GM23248 (cell line): ENCODE measurements at regions not wholly inside any gene's neighbourhood (a gene's known extent, or its start where the extent isn't known, plus 50 kb on each side); places are given as distances from the start of the nearest gene placed in this dataset.

Source experiments
- DNase-seq: peaks from one replicate; pipeline ENCODE4 v3.0.0-alpha.2; 2015
- H2AFZ ChIP-seq: fragments of 200-600 bp; sonication (generic); 2 replicates; pipeline ENCODE4 v1.6.1; 2016; ENCODE audit warnings: antibody characterized with exemption
- H3F3A ChIP-seq: fragments of 200-600 bp; sonication (generic); 2 replicates; pipeline ENCODE4 v1.6.1; 2016; ENCODE audit warnings: mild to moderate bottlenecking, antibody characterized with exemption, mixed run types; ENCODE audit not compliant: insufficient read depth
- H3K27ac ChIP-seq: fragments of 200-600 bp; sonication (generic); 2 replicates; pipeline ENCODE4 v1.5.1; 2016; ENCODE audit warnings: mild to moderate bottlenecking
- H3K27me3 ChIP-seq: fragments of 200-600 bp; sonication (generic); replicated peaks from 2 replicates; pipeline ENCODE4 v1.6.1; 2016; ENCODE audit warnings: mild to moderate bottlenecking; ENCODE audit not compliant: insufficient read depth
- H3K36me3 ChIP-seq: fragments of 200-600 bp; sonication (generic); 2 replicates; pipeline ENCODE4 v1.6.1; 2016; ENCODE audit warnings: low read depth, mild to moderate bottlenecking
- H3K4me1 ChIP-seq: fragments of 200-600 bp; sonication (generic); 2 replicates; pipeline ENCODE4 v1.6.1; 2016; ENCODE audit warnings: mild to moderate bottlenecking; ENCODE audit not compliant: insufficient read depth
- H3K4me2 ChIP-seq: fragments of 200-600 bp; sonication (generic); one replicate; pipeline ENCODE4 v1.6.1; 2016; ENCODE audit warnings: mild to moderate bottlenecking; ENCODE audit not compliant: unreplicated experiment
- H3K4me3 ChIP-seq: fragments of 200-600 bp; sonication (generic); 2 replicates; pipeline ENCODE4 v1.5.1; 2016; ENCODE audit warnings: mild to moderate bottlenecking
- H3K79me2 ChIP-seq: fragments of 200-600 bp; sonication (generic); 2 replicates; pipeline ENCODE4 v1.6.1; 2016; ENCODE audit warnings: mild to moderate bottlenecking; ENCODE audit not compliant: insufficient read depth
- H3K9ac ChIP-seq: fragments of 200-600 bp; sonication (generic); 2 replicates; pipeline ENCODE4 v1.6.1; 2016; ENCODE audit warnings: mild to moderate bottlenecking
- H3K9me2 ChIP-seq: fragments of 200-600 bp; sonication (generic); 2 replicates; pipeline ENCODE4 v1.6.1; 2016; ENCODE audit warnings: mixed run types, mild to moderate bottlenecking, moderate library complexity; ENCODE audit not compliant: insufficient read depth
- H3K9me3 ChIP-seq: fragments of 200-600 bp; sonication (generic); one replicate; pipeline ENCODE4 v1.6.1; 2017; ENCODE audit warnings: low read depth
- H4K20me1 ChIP-seq: fragments of 200-600 bp; sonication (generic); 2 replicates; pipeline ENCODE4 v1.6.0; 2016; ENCODE audit not compliant: insufficient read depth
- EZH2 ChIP-seq: fragments of 200-600 bp; sonication (generic); IDR thresholded peaks from 2 replicates; pipeline ENCODE4 v1.6.1; 2018; ENCODE audit warnings: antibody characterized with exemption, mild to moderate bottlenecking; ENCODE audit not compliant: insufficient read depth, poor library complexity, severe bottlenecking
- EZH2phosphoT487 ChIP-seq: fragments of 200-600 bp; sonication (generic); IDR thresholded peaks from 2 replicates; pipeline ENCODE4 v1.6.1; 2018; ENCODE audit warnings: antibody characterized with exemption, moderate library complexity, mild to moderate bottlenecking, low read depth; ENCODE audit not compliant: insufficient read depth
- WGBS, 2 experiments: methylation state at CpG; one replicate each; pipeline ENCODE4 v1.1.6; 2015 to 2017; ENCODE audit warnings: low lambda C conversion rate in 2 of 2, low coverage in 1 of 2; ENCODE audit errors: missing lambda C conversion rate in 2 of 2; 5-methylcytosine and 5-hydroxymethylcytosine counted together
- in situ Hi-C: fragments of 300-500 bp; cut with MboI; formaldehyde crosslinking; loops from 2 replicates; pipeline ENCODE4 v1.15.0; 2020

DNA sequence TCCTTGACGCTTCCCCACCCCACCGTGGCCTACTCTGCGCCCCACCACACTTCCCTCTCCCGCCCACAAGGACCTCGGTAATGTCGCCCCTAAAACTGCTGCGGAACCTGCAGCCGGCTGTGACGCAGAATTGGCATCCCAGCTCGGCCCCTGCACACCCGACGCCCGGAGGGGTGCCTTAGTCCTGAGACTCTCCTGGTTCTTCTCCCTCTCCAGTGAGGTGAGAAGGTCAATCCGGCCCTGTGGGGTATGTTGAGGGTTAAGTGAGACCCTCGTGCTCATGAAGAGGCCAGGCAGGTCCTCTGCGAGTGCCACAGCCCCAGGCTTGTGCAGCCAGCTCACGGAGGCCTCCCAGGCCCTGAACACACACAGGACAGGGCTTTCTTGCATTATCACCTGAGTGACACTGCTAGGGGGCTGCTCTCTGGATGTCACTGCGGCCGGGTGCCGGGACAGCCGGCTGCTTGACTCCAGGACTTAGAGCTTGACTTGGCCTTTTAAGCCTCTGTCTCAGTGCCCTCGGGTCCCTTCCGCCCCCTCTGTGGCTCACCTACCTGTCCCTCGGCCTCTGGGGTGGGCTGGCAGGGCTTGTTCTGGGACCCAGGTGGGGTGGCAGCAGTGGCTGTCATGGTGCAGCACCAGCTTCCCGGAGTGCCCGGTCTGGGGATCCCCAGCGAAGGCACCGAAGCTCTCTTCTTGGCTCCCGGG, 106.9 kb upstream of the C14orf180 start:
- Histone ChIP-seq H3K4me1 (no peaks in the 10 kb centered on the region), H2AFZ (no peak overlapping the region), H3K9me2 (no peaks in the 10 kb centered on the region), H3K4me2 (no peak overlapping the region), H4K20me1 (no peaks in the 10 kb centered on the region), H3K9me3 (no peaks in the 10 kb centered on the region), H3K27me3 (no peaks in the 10 kb centered on the region), H3K9ac (no peak overlapping the region), H3K36me3 (no peaks in the 10 kb centered on the region), H3F3A (no peaks in the 10 kb centered on the region), H3K79me2 (no peaks in the 10 kb centered on the region), H3K27ac (no peak overlapping the region), H3K4me3 (no peak overlapping the region)
- in situ Hi-C loops, result no loop called here
- TF ChIP-seq EZH2phosphoT487, result no peak
- no peak for TF ChIP-seq EZH2
- 49 to 62% methylated on average over 22 to 29 of the region's 29 CpGs for WGBS, 2 experiments
- DNase-seq, result no peak

GRCh38 chr14:104473244-104473565, 106.4 kb upstream of the C14orf180 start:
- no peaks in the 10 kb centered on the region for H4K20me1 ChIP-seq
- 47 to 55% methylated on average over 4 of the region's 4 CpGs for WGBS, 2 experiments
- TF ChIP-seq EZH2 (no peak), EZH2phosphoT487 (no peak)
- H3K4me2 ChIP-seq, result no peak overlapping the region
- H3K27me3 ChIP-seq, result no peaks in the 10 kb centered on the region
- H3K9me2 ChIP-seq, result no peaks in the 10 kb centered on the region
- no peak overlapping the region for H3K27ac ChIP-seq
- no peaks in the 10 kb centered on the region for H3F3A ChIP-seq
- H3K4me3 ChIP-seq, result no peak overlapping the region
- DNase-seq, result no peak
- in situ Hi-C loops, result no loop called here
- H3K9me3 ChIP-seq, result no peaks in the 10 kb centered on the region
- no peaks in the 10 kb centered on the region for H3K4me1 ChIP-seq
- no peak overlapping the region for H3K9ac ChIP-seq
- H3K79me2 ChIP-seq, result no peaks in the 10 kb centered on the region
- no peaks in the 10 kb centered on the region for H3K36me3 ChIP-seq
- H2AFZ ChIP-seq, result no peak overlapping the region

- Histone ChIP-seq H3K4me3 (no peak overlapping the region), H3K9ac (no peak overlapping the region), H3K9me3 (no peaks in the 10 kb centered on the region), H3K4me2 (no peak overlapping the region), H3K9me2 (no peaks in the 10 kb centered on the region), H3K4me1 (no peaks in the 10 kb centered on the region), H3K27me3 (no peaks in the 10 kb centered on the region), H3K79me2 (no peaks in the 10 kb centered on the region), H4K20me1 (no peaks in the 10 kb centered on the region), H3F3A (no peaks in the 10 kb centered on the region), H3K27ac (no peak overlapping the region), H2AFZ (no peak overlapping the region), H3K36me3 (no peaks in the 10 kb centered on the region)
- TF ChIP-seq EZH2phosphoT487 (no peak), EZH2 (no peak)
- in situ Hi-C loops, result no loop called here
- WGBS, 2 experiments, result 61 to 63% methylated on average over 43 to 45 of the region's 45 CpGs
- no peak for DNase-seq
Observed at GRCh38 chr14:104473649-104474494, 105.7 kb upstream of the C14orf180 start.

DNA sequence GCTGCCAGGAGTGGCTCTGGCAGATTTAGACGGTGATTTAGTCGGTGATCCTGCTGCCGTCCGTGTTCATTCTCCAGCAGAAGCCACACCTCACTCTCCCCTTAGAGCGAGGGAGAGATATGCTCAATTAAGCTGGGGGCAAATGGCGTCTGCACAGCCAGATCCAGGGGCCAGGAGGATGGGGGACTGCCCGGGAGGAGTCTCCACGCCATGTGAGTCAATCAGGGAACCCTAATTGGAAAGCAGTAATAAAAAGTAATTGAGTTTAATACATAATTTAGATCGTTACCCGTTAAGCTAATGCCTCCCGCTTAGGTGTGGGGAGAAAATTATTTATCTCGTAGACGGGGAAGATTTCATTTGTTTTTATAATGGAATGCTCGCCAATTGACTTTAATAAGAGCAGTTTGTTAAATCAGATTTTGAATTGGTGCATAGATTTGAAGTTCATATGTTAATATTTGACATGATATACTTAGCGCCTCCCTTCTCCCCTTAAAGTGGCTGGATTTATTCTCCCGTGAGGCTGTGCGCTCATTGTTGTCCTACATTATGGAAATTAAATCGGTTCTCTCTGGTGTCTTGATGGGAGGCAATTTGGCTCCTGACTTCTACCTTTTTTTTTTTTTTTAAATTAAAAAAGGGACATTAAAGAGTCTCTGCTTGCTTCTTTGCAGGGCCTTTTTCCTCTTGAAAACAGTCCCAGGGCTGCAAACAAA, 104.9 kb upstream of the C14orf180 start:
- in situ Hi-C loops, result no loop called here
- no peak overlapping the region for H2AFZ ChIP-seq
- no peaks in the 10 kb centered on the region for H3F3A ChIP-seq
- no peak overlapping the region for H3K27ac ChIP-seq
- no peaks in the 10 kb centered on the region for H3K27me3 ChIP-seq
- H3K36me3 ChIP-seq, result no peaks in the 10 kb centered on the region
- no peaks in the 10 kb centered on the region for H3K9me2 ChIP-seq
- no peak overlapping the region for H3K9ac ChIP-seq
- no peak overlapping the region for H3K4me3 ChIP-seq
- H3K4me2 ChIP-seq, result no peak overlapping the region
- WGBS, 2 experiments, result 48 to 52% methylated on average over 18 of the region's 18 CpGs
- TF ChIP-seq EZH2phosphoT487, result no peak
- TF ChIP-seq EZH2, result no peak
- DNase-seq, result no peak
- H3K79me2 ChIP-seq, result no peaks in the 10 kb centered on the region
- no peaks in the 10 kb centered on the region for H3K9me3 ChIP-seq
- no peaks in the 10 kb centered on the region for H4K20me1 ChIP-seq
- no peaks in the 10 kb centered on the region for H3K4me1 ChIP-seq
